Panc1 (cell line): ENCODE measurements at regions not wholly inside any gene's neighbourhood (a gene's known extent, or its start where the extent isn't known, plus 50 kb on each side); places are given as distances from the start of the nearest gene placed in this dataset.

Source experiments
- ATAC-seq: fragments of 200-7000 bp; cut with Tn5 transposase; 2 replicates; pipeline ENCODE4 v1.9.1; 2020; ENCODE audit warnings: mild to moderate bottlenecking, moderate library complexity
- BruUV-seq: library from RNA; stranded (reverse); fragments of 400-500 nt; replicated peaks from 2 replicates; lab custom pipeline; 2021; lab: Mats Ljungman, UMichigan
- CTCF ChIA-PET: fragments of 300-600 bp; sonication (Branson Sonifier 250); formaldehyde crosslinking; loops from one replicate; lab custom pipeline; 2022; ENCODE audit warnings: antibody characterized with exemption; lab: Charles Lee
- POLR2A ChIA-PET: fragments of 300-600 bp; sonication (Branson Sonifier 250); formaldehyde crosslinking; loops from one replicate; lab custom pipeline; 2022; ENCODE audit warnings: antibody characterized with exemption; lab: Charles Lee
- DNase-seq: peaks from one replicate; pipeline ENCODE4 v3.0.0-alpha.2; 2010; ENCODE audit warnings: low read depth, low spot score
- H3K27ac ChIP-seq: 2 replicates; pipeline ENCODE4 v1.5.1; 2011; ENCODE audit warnings: mild to moderate bottlenecking, low read length, inconsistent platforms
- H3K27me3 ChIP-seq: fragments of 200-500 bp; sonication (Bioruptor generic); 2 replicates; pipeline ENCODE4 v1.6.0; 2014; ENCODE audit warnings: low read length, inconsistent platforms; ENCODE audit not compliant: control insufficient read depth, insufficient read depth
- H3K36me3 ChIP-seq: fragments of 200-500 bp; sonication (Bioruptor generic); 2 replicates; pipeline ENCODE4 v1.5.1; 2014; ENCODE audit warnings: inconsistent platforms, mild to moderate bottlenecking, low read length, moderate library complexity; ENCODE audit not compliant: control insufficient read depth, insufficient read depth
- H3K4me1 ChIP-seq: 2 replicates; pipeline ENCODE4 v1.5.1; 2011; ENCODE audit warnings: inconsistent platforms, mild to moderate bottlenecking, low read length, moderate library complexity; ENCODE audit not compliant: control insufficient read depth, insufficient read depth
- H3K4me3 ChIP-seq, 2 experiments: 2 replicates each; pipeline ENCODE4 v1.5.1; 2011 to 2012; ENCODE audit warnings: low read depth in 2 of 2, low read length in 2 of 2, mild to moderate bottlenecking in 2 of 2, inconsistent platforms in 1 of 2, moderate library complexity in 1 of 2
- H3K9me3 ChIP-seq: fragments of 200-500 bp; sonication (Bioruptor generic); 2 replicates; pipeline ENCODE4 v1.5.1; 2014; ENCODE audit warnings: low read depth, mild to moderate bottlenecking, inconsistent platforms, low read length, moderate library complexity; ENCODE audit not compliant: control insufficient read depth, insufficient read depth
- POLR2AphosphoS5 ChIP-seq: IDR thresholded peaks from 2 replicates; pipeline ENCODE4 v1.6.1; 2012; ENCODE audit warnings: mild to moderate bottlenecking, low read depth, low read length, moderate library complexity
- SIN3A ChIP-seq: IDR thresholded peaks from 2 replicates; pipeline ENCODE4 v1.6.1; 2012; ENCODE audit warnings: low read depth, mild to moderate bottlenecking, low read length, moderate library complexity, borderline replicate concordance; ENCODE audit not compliant: insufficient read depth
- TCF7L2 ChIP-seq: IDR thresholded peaks from 2 replicates; pipeline ENCODE4 v1.6.1; 2011; ENCODE audit warnings: mild to moderate bottlenecking, low read depth, low read length, inconsistent platforms
- in situ Hi-C: cut with HindIII; loops from 2 replicates; pipeline ENCODE4 v1.10.0; 2016; ENCODE audit warnings: low sequenced_read_pairs, low pct_unique_long_range_greater_than_20kb
- intact Hi-C: fragments of 100-400 bp; cut with micrococcal nuclease; formaldehyde crosslinking; loops from one replicate; pipeline ENCODE4 v1.10.0; 2022; ENCODE audit not compliant: unreplicated experiment
- TF ChIP-seq, protein P1 (sequence below), 2 experiments: IDR thresholded peaks; 2 replicates each; pipeline ENCODE4 v1.6.1; 2011 to 2012; ENCODE audit warnings: low read depth in 2 of 2, control low read depth in 1 of 2, low read length in 1 of 2, mild to moderate bottlenecking in 1 of 2, moderate library complexity in 1 of 2; ENCODE audit not compliant: insufficient read depth in 1 of 2
- TF ChIP-seq, protein P2 (sequence below): fragments of 450-650 bp; IDR thresholded peaks from 2 replicates; pipeline ENCODE4 v1.5.1; 2017; ENCODE audit warnings: mild to moderate bottlenecking

DNA sequence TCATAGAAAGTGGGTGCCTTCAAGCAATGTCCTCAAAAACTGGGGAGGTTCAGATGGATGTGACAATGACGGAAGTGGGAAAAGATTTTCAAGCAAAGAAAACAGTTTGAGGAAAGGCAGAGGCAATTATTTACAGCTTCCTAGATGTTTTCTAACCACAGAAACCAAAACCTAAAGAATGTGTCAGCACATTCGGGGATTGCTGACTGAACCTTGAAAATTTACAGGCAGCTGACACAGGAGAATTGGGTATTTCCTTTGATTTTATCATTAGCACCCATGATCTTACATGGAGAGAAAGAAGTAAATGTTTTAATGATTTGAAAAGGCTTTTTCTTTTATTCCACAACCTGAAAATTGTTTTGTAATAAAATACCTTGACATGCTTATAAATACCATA lies 369.0 kb downstream of the ACTL7B start:
- H3K36me3 ChIP-seq: no peaks in the 10 kb centered on the region
- H3K27ac ChIP-seq: no peak overlapping the region
- intact Hi-C loops: no loop called here
- H3K4me1 ChIP-seq: no peaks in the 10 kb centered on the region
- POLR2A ChIA-PET: interaction anchor here (0.7 kb wide), 1 partner anchor 290 kb away, joined by 3 read pairs; no protein-coding TSS in a partner anchor
- H3K27me3 ChIP-seq: no peaks in the 10 kb centered on the region
- in situ Hi-C loops: no loop called here
- CTCF ChIA-PET: no interaction called here
- BruUV-seq: no TSS peak
- ATAC-seq (no peak), DNase-seq (no peak)
- H3K4me3 ChIP-seq: no peak overlapping the region
- no peaks in the 10 kb centered on the region for H3K9me3 ChIP-seq
- TF ChIP-seq, protein P1, sequence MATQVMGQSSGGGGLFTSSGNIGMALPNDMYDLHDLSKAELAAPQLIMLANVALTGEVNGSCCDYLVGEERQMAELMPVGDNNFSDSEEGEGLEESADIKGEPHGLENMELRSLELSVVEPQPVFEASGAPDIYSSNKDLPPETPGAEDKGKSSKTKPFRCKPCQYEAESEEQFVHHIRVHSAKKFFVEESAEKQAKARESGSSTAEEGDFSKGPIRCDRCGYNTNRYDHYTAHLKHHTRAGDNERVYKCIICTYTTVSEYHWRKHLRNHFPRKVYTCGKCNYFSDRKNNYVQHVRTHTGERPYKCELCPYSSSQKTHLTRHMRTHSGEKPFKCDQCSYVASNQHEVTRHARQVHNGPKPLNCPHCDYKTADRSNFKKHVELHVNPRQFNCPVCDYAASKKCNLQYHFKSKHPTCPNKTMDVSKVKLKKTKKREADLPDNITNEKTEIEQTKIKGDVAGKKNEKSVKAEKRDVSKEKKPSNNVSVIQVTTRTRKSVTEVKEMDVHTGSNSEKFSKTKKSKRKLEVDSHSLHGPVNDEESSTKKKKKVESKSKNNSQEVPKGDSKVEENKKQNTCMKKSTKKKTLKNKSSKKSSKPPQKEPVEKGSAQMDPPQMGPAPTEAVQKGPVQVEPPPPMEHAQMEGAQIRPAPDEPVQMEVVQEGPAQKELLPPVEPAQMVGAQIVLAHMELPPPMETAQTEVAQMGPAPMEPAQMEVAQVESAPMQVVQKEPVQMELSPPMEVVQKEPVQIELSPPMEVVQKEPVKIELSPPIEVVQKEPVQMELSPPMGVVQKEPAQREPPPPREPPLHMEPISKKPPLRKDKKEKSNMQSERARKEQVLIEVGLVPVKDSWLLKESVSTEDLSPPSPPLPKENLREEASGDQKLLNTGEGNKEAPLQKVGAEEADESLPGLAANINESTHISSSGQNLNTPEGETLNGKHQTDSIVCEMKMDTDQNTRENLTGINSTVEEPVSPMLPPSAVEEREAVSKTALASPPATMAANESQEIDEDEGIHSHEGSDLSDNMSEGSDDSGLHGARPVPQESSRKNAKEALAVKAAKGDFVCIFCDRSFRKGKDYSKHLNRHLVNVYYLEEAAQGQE (IDR thresholded peaks at IDR 0.05; ENCODE audit: insufficient read depth in 1 of 2, low read depth in 2 of 2, low read length in 1 of 2): no peak
- TF ChIP-seq POLR2AphosphoS5 (no peak), TCF7L2 (no peak), SIN3A (no peak)
- TF ChIP-seq, protein P2, sequence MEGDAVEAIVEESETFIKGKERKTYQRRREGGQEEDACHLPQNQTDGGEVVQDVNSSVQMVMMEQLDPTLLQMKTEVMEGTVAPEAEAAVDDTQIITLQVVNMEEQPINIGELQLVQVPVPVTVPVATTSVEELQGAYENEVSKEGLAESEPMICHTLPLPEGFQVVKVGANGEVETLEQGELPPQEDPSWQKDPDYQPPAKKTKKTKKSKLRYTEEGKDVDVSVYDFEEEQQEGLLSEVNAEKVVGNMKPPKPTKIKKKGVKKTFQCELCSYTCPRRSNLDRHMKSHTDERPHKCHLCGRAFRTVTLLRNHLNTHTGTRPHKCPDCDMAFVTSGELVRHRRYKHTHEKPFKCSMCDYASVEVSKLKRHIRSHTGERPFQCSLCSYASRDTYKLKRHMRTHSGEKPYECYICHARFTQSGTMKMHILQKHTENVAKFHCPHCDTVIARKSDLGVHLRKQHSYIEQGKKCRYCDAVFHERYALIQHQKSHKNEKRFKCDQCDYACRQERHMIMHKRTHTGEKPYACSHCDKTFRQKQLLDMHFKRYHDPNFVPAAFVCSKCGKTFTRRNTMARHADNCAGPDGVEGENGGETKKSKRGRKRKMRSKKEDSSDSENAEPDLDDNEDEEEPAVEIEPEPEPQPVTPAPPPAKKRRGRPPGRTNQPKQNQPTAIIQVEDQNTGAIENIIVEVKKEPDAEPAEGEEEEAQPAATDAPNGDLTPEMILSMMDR: no peak

DNA sequence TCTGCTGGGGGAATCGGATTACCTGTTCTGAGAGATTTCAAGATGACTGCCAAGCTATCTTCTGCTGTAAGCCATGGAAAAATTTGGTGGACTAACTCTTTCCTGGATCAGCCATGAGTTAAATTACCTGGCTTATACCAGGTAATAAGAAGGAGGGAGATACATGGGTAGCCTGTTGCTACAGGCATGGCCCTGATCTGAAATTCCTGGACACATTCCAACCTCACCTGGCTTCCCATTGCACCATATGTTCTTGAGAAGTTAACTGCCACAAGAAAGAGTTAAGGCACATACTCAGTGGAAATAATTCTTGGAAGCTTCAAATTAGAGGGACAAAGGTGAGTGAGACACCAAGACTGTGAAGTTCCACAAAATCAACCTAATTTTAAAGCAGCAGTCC lies 371.3 kb downstream of the ACTL7B start:
- Histone ChIP-seq H3K27me3 (no peaks in the 10 kb centered on the region), H3K27ac (no peak overlapping the region), H3K4me3 (no peak overlapping the region), H3K9me3 (no peaks in the 10 kb centered on the region), H3K4me1 (no peaks in the 10 kb centered on the region), H3K36me3 (no peaks in the 10 kb centered on the region)
- ATAC-seq: no peak
- DNase-seq: no peak
- ChIA-PET POLR2A (no interaction called here), CTCF (no interaction called here)
- BruUV-seq: no TSS peak
- in situ Hi-C loops: no loop called here
- TF ChIP-seq, protein P2: no peak
- intact Hi-C loops: no loop called here

DNA sequence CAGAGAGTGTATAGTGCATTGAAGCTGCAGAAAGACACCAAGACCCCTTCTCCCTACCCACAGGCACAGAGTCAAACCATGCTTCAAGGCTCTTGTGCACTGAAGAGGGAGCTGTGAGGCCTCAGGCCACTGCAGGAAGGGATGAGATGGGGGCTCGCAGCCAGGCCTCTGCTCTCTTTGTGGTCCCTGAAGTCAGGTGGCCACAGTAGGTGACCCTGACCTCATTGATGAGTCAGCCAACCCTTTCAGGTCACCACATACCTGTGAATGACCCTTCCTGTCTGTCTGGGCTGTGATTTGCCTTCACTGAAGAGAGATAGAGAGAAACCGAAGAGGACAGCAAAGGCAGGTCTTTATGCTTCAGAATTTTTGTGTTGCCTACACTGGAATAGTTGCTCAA lies 372.1 kb downstream of the ACTL7B start:
- DNase-seq: no peak
- in situ Hi-C loops (no loop called here), intact Hi-C loops (no loop called here)
- H3K27ac ChIP-seq: no peak overlapping the region
- no peak for TF ChIP-seq TCF7L2
- TF ChIP-seq, protein P2: no peak
- TF ChIP-seq POLR2AphosphoS5: no peak
- TF ChIP-seq, protein P1 (IDR thresholded peaks at IDR 0.05; ENCODE audit: insufficient read depth in 1 of 2, low read depth in 2 of 2, low read length in 1 of 2): no peak
- no peak for TF ChIP-seq SIN3A
- H3K4me3 ChIP-seq: no peak overlapping the region
- BruUV-seq: no TSS peak
- no peaks in the 10 kb centered on the region for H3K4me1 ChIP-seq
- no peaks in the 10 kb centered on the region for H3K36me3 ChIP-seq
- no peaks in the 10 kb centered on the region for H3K27me3 ChIP-seq
- H3K9me3 ChIP-seq: no peaks in the 10 kb centered on the region
- POLR2A ChIA-PET: no interaction called here
- CTCF ChIA-PET: no interaction called here
- ATAC-seq: no peak
